H1 (cell line): ENCODE measurements at regions not wholly inside any gene's neighbourhood (a gene's known extent, or its start where the extent isn't known, plus 50 kb on each side); places are given as distances from the start of the nearest gene placed in this dataset.

Experiments
- CTCF ChIA-PET: fragments of 300-600 bp; sonication (Branson Sonifier 250); formaldehyde crosslinking; loops from one replicate; lab custom pipeline; 2021; ENCODE audit not compliant: partially characterized antibody; lab: Charles Lee
- POLR2A ChIA-PET: fragments of 300-600 bp; sonication (Branson Sonifier 250); formaldehyde crosslinking; loops from one replicate; lab custom pipeline; 2021; ENCODE audit warnings: inconsistent platforms; ENCODE audit not compliant: partially characterized antibody; lab: Charles Lee
- DNase-seq, 2 experiments: peaks; one replicate each; pipeline versions ENCODE4 v3.0.0 to v3.0.0-alpha.2; 2010 to 2022; ENCODE audit warnings: low spot score in 2 of 2, low read depth in 1 of 2, mixed read lengths in 1 of 2
- FAIRE-seq: peaks from 2 replicates; lab custom pipeline; 2011; peaks lifted over from hg19 to GRCh38; lab: Jason Lieb, UNC
- H2AFZ ChIP-seq: 2 replicates; pipeline ENCODE4 v1.8.1; 2012; ENCODE audit warnings: low read length, inconsistent platforms
- H2AK5ac ChIP-seq: 2 replicates; pipeline ENCODE4 v1.6.1; 2013; ENCODE audit warnings: low read depth, low read length
- H2BK120ac ChIP-seq: replicated peaks from 2 replicates; pipeline ENCODE3; 2013; ENCODE audit warnings: low read depth, low read length, inconsistent platforms
- H2BK12ac ChIP-seq: 2 replicates; pipeline ENCODE4 v1.6.1; 2013; ENCODE audit warnings: low read depth, low read length
- H2BK15ac ChIP-seq: 2 replicates; pipeline ENCODE4 v1.6.1; 2013; ENCODE audit warnings: low read length
- H2BK20ac ChIP-seq: 2 replicates; pipeline ENCODE4 v1.6.1; 2013; ENCODE audit warnings: low read length
- H2BK5ac ChIP-seq: 2 replicates; pipeline ENCODE4 v1.6.1; 2013; ENCODE audit warnings: low read depth, low read length
- H3K14ac ChIP-seq: 2 replicates; pipeline ENCODE4 v1.6.1; 2013; ENCODE audit warnings: inconsistent platforms; ENCODE audit not compliant: insufficient read length
- H3K18ac ChIP-seq: 2 replicates; pipeline ENCODE4 v1.6.1; 2013; ENCODE audit warnings: low read length; ENCODE audit errors: extremely low read depth
- H3K23ac ChIP-seq: 2 replicates; pipeline ENCODE4 v1.6.1; 2013; ENCODE audit warnings: inconsistent platforms; ENCODE audit not compliant: insufficient read length
- H3K23me2 ChIP-seq: 2 replicates; pipeline ENCODE4 v1.6.1; 2013; ENCODE audit warnings: low read depth, low read length
- H3K27ac ChIP-seq: 2 replicates; pipeline ENCODE4 v1.6.1; 2011; ENCODE audit warnings: low read depth, low read length, inconsistent platforms
- H3K27me3 ChIP-seq, 4 experiments: replicated peaks in 1 of 4; 1 replicate in 1 of 4; 2 replicates in 3 of 4; pipeline versions ENCODE4 v1.6.1 to v1.8.1; 2011 to 2013; ENCODE audit warnings: low read length in 3 of 4, mild to moderate bottlenecking in 3 of 4, inconsistent platforms in 2 of 4, mixed read lengths in 2 of 4, moderate library complexity in 1 of 4; ENCODE audit not compliant: control insufficient read depth in 3 of 4, insufficient read depth in 3 of 4; ENCODE audit errors: extremely low read depth in 1 of 4
- H3K36me3 ChIP-seq, 4 experiments: 2 replicates each; pipeline versions ENCODE4 v1.6.1 to v1.8.1; 2011 to 2013; ENCODE audit warnings: mild to moderate bottlenecking in 4 of 4, low read length in 3 of 4, moderate library complexity in 2 of 4, control low read depth in 1 of 4, inconsistent platforms in 1 of 4; ENCODE audit not compliant: insufficient read depth in 4 of 4, control insufficient read depth in 2 of 4
- H3K4ac ChIP-seq: replicated peaks from 2 replicates; pipeline ENCODE3; 2013; ENCODE audit warnings: low read length, low read depth, mixed read lengths, inconsistent platforms; ENCODE audit not compliant: insufficient read length
- H3K4me1 ChIP-seq, 4 experiments: replicated peaks in 1 of 4; 1 replicate in 1 of 4; 2 replicates in 3 of 4; pipeline versions ENCODE4 v1.6.1 to v1.8.1; 2011 to 2013; ENCODE audit warnings: low read length in 3 of 4, inconsistent platforms in 2 of 4, mixed read lengths in 1 of 4; ENCODE audit not compliant: insufficient read depth in 4 of 4, control insufficient read depth in 3 of 4
- H3K4me2 ChIP-seq, 2 experiments: 2 replicates each; pipeline versions ENCODE4 v1.6.1 to v1.8.1; 2011 to 2013; ENCODE audit warnings: low read depth in 2 of 2, low read length in 2 of 2, control low read depth in 1 of 2, inconsistent platforms in 1 of 2, mild to moderate bottlenecking in 1 of 2; ENCODE audit not compliant: insufficient read depth in 1 of 2
- H3K4me3 ChIP-seq, 4 experiments: fragments of 200-600, 300-600 bp in 1 of 4; sonication (generic), shearing (Covaris generic), sonication (Bioruptor Twin) in 1 of 4; 2 replicates each; pipeline versions ENCODE4 v1.5.1 to v1.8.1; 2011 to 2016; ENCODE audit warnings: low read length in 4 of 4, low read depth in 3 of 4, control low read depth in 2 of 4, inconsistent platforms in 2 of 4, mild to moderate bottlenecking in 2 of 4, mixed read lengths in 1 of 4, moderate library complexity in 1 of 4; ENCODE audit not compliant: insufficient read depth in 2 of 4; ENCODE audit errors: extremely low read depth in 1 of 4
- H3K56ac ChIP-seq: replicated peaks from 2 replicates; pipeline ENCODE3; 2013; ENCODE audit warnings: low read depth, mild to moderate bottlenecking, mixed read lengths, low read length, inconsistent platforms; ENCODE audit not compliant: insufficient read length
- H3K79me1 ChIP-seq: 2 replicates; pipeline ENCODE4 v1.6.1; 2013; ENCODE audit warnings: low read depth, low read length, control low read depth
- H3K79me2 ChIP-seq, 2 experiments: 2 replicates each; pipeline versions ENCODE4 v1.6.1 to v1.8.1; 2012 to 2013; ENCODE audit warnings: low read length in 2 of 2, mild to moderate bottlenecking in 2 of 2, inconsistent platforms in 1 of 2; ENCODE audit not compliant: insufficient read depth in 2 of 2, control insufficient read depth in 1 of 2
- H3K9ac ChIP-seq, 4 experiments: replicated peaks in 1 of 4; 1 replicate in 1 of 4; 2 replicates in 3 of 4; pipeline versions ENCODE4 v1.6.1 to v1.8.1; 2011 to 2013; ENCODE audit warnings: low read depth in 3 of 4, low read length in 3 of 4, control low read depth in 2 of 4, mild to moderate bottlenecking in 2 of 4, moderate library complexity in 2 of 4, inconsistent platforms in 1 of 4; ENCODE audit errors: extremely low read depth in 1 of 4
- H3K9me3 ChIP-seq, 2 experiments: 2 replicates each; pipeline versions ENCODE4 v1.6.1 to v1.8.1; 2012 to 2013; ENCODE audit warnings: mild to moderate bottlenecking in 2 of 2, moderate library complexity in 2 of 2, control low read depth in 1 of 2, inconsistent platforms in 1 of 2, low read depth in 1 of 2, low read length in 1 of 2, mixed read lengths in 1 of 2; ENCODE audit not compliant: insufficient read depth in 2 of 2
- H4K20me1 ChIP-seq, 2 experiments: replicated peaks in 1 of 2; 2 replicates each; pipeline versions ENCODE3 to v1.8.1; 2011 to 2013; ENCODE audit warnings: inconsistent platforms in 2 of 2, low read length in 2 of 2, mild to moderate bottlenecking in 1 of 2; ENCODE audit not compliant: insufficient read depth in 2 of 2, control insufficient read depth in 1 of 2
- H4K5ac ChIP-seq: 2 replicates; pipeline ENCODE4 v1.6.1; 2013; ENCODE audit warnings: low read length, low read depth, mixed read lengths, inconsistent platforms; ENCODE audit not compliant: insufficient read length
- H4K8ac ChIP-seq: 2 replicates; pipeline ENCODE4 v1.8.0; 2013; ENCODE audit warnings: mild to moderate bottlenecking, moderate library complexity, low read length, inconsistent platforms; ENCODE audit not compliant: insufficient read depth; ENCODE audit errors: extremely low read depth
- H4K91ac ChIP-seq: replicated peaks from 2 replicates; pipeline ENCODE3; 2013; ENCODE audit warnings: low read length, mixed read lengths, inconsistent platforms; ENCODE audit not compliant: insufficient read length
- ATF2 ChIP-seq: IDR thresholded peaks from 2 replicates; pipeline ENCODE4 v1.6.1; 2012; ENCODE audit warnings: low read length, inconsistent platforms
- POLR2AphosphoS5 ChIP-seq: IDR thresholded peaks from 2 replicates; pipeline ENCODE4 v1.6.1; 2011; ENCODE audit warnings: low read depth, low read length
- RAD21 ChIP-seq, 2 experiments: IDR thresholded peaks in 1 of 2; conservative IDR thresholded peaks in 1 of 2; 2 replicates each; pipeline ENCODE4 v1.6.1; 2011; ENCODE audit warnings: low read depth in 2 of 2, low read length in 2 of 2, improper control_type of control experiment in 1 of 2, inconsistent platforms in 1 of 2, mild to moderate bottlenecking in 1 of 2, moderate library complexity in 1 of 2
- SP1 ChIP-seq: IDR thresholded peaks from 2 replicates; pipeline ENCODE4 v1.6.1; 2011; ENCODE audit warnings: low read depth, low read length
- WGBS, 2 experiments: shearing (Covaris generic) in 1 of 2; methylation state at CpG; one replicate each; pipeline versions ENCODE4 v1.1.6 to v1.1.7; 2013 to 2015; ENCODE audit warnings: low lambda C conversion rate in 2 of 2, mixed read lengths in 2 of 2, inconsistent platforms in 1 of 2, low coverage in 1 of 2, missing lambda C conversion rate in 1 of 2; ENCODE audit not compliant: insufficient replicate concordance in 2 of 2, insufficient coverage in 1 of 2, insufficient read length in 1 of 2; ENCODE audit errors: extremely low coverage in 1 of 2, missing lambda C conversion rate in 1 of 2; 5-methylcytosine and 5-hydroxymethylcytosine counted together

- H4K8ac ChIP-seq: no peak overlapping the region
- H3K4me3 ChIP-seq: no peak overlapping the region
- no peaks in the 10 kb centered on the region for H3K79me2 ChIP-seq
- H2BK5ac ChIP-seq: no peak overlapping the region
- DNase-seq: no peak
- H3K4ac ChIP-seq: no peak overlapping the region
- no peak overlapping the region for H3K4me2 ChIP-seq
- no peak overlapping the region for H3K9ac ChIP-seq
- no peaks in the 10 kb centered on the region for H3K79me1 ChIP-seq
- H3K23ac ChIP-seq: no peak overlapping the region
- H2BK20ac ChIP-seq: no peak overlapping the region
- no peak overlapping the region for H3K56ac ChIP-seq
- no peak overlapping the region for H2AFZ ChIP-seq
- H4K5ac ChIP-seq: no peak overlapping the region
- no peaks in the 10 kb centered on the region for H3K4me1 ChIP-seq
- H4K20me1 ChIP-seq: no peaks in the 10 kb centered on the region
- 90% methylated on average over 2 of the region's 2 CpGs; no CpG with 5 or more reads in 1 of the 2 experiments for WGBS, 2 experiments
- no peak overlapping the region for H3K14ac ChIP-seq
- no peak overlapping the region for H3K27ac ChIP-seq
- H2BK15ac ChIP-seq: no peak overlapping the region
- no peak overlapping the region for H2AK5ac ChIP-seq
- no peaks in the 10 kb centered on the region; a peak in 1 of 7 replicates for H3K27me3 ChIP-seq
- no peaks in the 10 kb centered on the region for H3K23me2 ChIP-seq
- H2BK120ac ChIP-seq: no peak overlapping the region
- ChIA-PET CTCF (no interaction called here), POLR2A (no interaction called here)
- no peak overlapping the region for H4K91ac ChIP-seq
- no peaks in the 10 kb centered on the region for H3K36me3 ChIP-seq
- no peak overlapping the region for H3K18ac ChIP-seq
- no peaks in the 10 kb centered on the region for H3K9me3 ChIP-seq
- no peak overlapping the region for H2BK12ac ChIP-seq
- FAIRE-seq: no peak
- TF ChIP-seq SP1 (no peak), RAD21 (IDR thresholded peaks at IDR 0.05 in 1 of 2, conservative IDR thresholded peaks at IDR 0.05 in 1 of 2; ENCODE audit: low read depth in 2 of 2, low read length in 2 of 2) (no peak), ATF2 (no peak), POLR2AphosphoS5 (no peak)
- TF ChIP-seq, all 59 proteins: peak for 0
These were observed 334.4 kb downstream of the TFAP2B start for GRCh38 chr6:51153109-51153508.
